NB4 (cell line): ENCODE measurements at regions not wholly inside any gene's neighbourhood (a gene's known extent, or its start where the extent isn't known, plus 50 kb on each side); places are given as distances from the start of the nearest gene placed in this dataset.

ENCODE experiments used
- DNase-seq: peaks from one replicate; pipeline ENCODE4 v3.0.0; 2010; ENCODE audit warnings: low read depth
- H3K4me3 ChIP-seq: one replicate; pipeline ENCODE4 v1.5.1; 2011; ENCODE audit warnings: mild to moderate bottlenecking, low read depth, low read length, moderate library complexity
- MAX ChIP-seq: IDR thresholded peaks from 2 replicates; pipeline ENCODE4 v1.6.1; 2011; ENCODE audit warnings: low read depth, low read length
- MYC ChIP-seq: IDR thresholded peaks from 2 replicates; pipeline ENCODE4 v1.6.1; 2011; ENCODE audit warnings: low read depth, low read length
- POLR2A ChIP-seq: IDR thresholded peaks from 2 replicates; pipeline ENCODE4 v1.6.1; 2011; ENCODE audit warnings: mild to moderate bottlenecking; ENCODE audit not compliant: insufficient read length; ENCODE audit errors: extremely low read depth
- TF ChIP-seq, protein P1 (sequence below): IDR thresholded peaks from one replicate; pipeline ENCODE4 v1.5.1; 2012; ENCODE audit warnings: low read depth, low read length

DNA sequence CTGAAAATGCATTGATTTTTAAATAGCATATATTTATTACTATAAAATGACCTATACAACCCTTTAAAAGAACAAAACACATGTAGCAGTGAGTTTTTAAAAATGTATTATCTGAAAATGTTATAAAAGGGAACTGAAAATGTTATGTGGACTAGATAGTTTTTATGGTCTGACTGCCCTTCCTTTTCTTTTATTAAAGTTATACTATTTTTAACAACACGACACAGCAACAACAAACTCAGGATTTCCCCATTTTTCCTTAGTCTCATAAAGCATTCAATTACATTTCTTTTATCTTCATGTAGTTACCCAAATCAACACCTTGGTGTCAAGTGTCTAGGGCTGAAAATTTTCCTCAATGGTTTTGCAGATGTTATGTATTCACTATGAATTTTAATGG is 132.8 kb upstream of the TMEFF2 start:
- TF ChIP-seq MYC: no peak
- no peak overlapping the region for H3K4me3 ChIP-seq
- no peak for DNase-seq

- DNase-seq: no peak
- no peak for TF ChIP-seq POLR2A
- no peak for TF ChIP-seq MYC
- TF ChIP-seq, protein P1, sequence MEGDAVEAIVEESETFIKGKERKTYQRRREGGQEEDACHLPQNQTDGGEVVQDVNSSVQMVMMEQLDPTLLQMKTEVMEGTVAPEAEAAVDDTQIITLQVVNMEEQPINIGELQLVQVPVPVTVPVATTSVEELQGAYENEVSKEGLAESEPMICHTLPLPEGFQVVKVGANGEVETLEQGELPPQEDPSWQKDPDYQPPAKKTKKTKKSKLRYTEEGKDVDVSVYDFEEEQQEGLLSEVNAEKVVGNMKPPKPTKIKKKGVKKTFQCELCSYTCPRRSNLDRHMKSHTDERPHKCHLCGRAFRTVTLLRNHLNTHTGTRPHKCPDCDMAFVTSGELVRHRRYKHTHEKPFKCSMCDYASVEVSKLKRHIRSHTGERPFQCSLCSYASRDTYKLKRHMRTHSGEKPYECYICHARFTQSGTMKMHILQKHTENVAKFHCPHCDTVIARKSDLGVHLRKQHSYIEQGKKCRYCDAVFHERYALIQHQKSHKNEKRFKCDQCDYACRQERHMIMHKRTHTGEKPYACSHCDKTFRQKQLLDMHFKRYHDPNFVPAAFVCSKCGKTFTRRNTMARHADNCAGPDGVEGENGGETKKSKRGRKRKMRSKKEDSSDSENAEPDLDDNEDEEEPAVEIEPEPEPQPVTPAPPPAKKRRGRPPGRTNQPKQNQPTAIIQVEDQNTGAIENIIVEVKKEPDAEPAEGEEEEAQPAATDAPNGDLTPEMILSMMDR: no peak
- TF ChIP-seq MAX: no peak
- no peak overlapping the region for H3K4me3 ChIP-seq
These were observed 120.8 kb upstream of the TMEFF2 start for GRCh38 chr2:192315543-192315942.

GRCh38 chr2:192314800-192315481 is 120.2 kb upstream of the TMEFF2 start:
- no peak overlapping the region for H3K4me3 ChIP-seq
- TF ChIP-seq POLR2A (no peak), MAX (no peak), MYC (no peak)
- TF ChIP-seq, protein P1: no peak
- no peak for DNase-seq

GRCh38 chr2:192313773-192314172 is 119.0 kb upstream of the TMEFF2 start:
- no peak overlapping the region for H3K4me3 ChIP-seq
- no peak for DNase-seq
- TF ChIP-seq POLR2A (no peak), MAX (no peak), MYC (no peak)
- TF ChIP-seq, protein P1: no peak

DNA sequence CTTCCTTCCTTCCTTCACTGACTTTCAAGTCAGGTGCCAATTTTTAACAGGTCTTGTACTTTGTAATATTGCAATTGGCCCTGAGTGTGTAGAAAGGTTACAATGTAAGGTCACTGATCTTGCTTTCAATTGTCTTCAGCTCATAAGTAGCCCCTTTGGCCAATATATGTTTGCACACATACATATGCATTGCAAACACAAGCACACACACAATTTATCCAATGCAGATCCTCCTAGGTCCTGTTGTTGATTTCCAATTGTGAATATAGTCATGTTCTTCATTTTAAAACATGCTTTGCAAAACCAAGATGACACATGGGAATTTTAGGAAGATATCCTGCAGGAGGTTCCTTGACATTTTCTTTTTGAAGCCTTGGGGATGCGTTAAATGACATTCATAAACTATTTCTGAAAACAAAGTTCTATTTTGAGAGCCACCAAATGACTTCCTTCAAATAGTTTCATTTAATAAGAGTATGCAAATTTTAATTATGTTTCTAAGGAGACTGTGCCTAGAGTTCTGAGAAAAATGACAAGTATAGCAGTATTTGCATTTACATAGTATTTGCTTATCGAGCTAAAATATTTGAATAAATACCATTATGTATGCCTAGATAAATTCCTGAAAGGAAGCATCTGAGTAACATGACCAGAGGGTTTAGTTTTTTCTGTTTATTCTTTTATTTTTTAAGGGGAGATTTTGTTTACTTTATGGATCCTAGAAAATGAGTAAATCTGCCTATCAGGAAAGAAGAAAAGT is 117.1 kb upstream of the TMEFF2 start:
- TF ChIP-seq MAX: no peak
- TF ChIP-seq, protein P1: no peak
- no peak for TF ChIP-seq POLR2A
- no peak for TF ChIP-seq MYC
- no peak overlapping the region for H3K4me3 ChIP-seq
- DNase-seq: no peak

GRCh38 chr2:192307530-192307929 is 112.8 kb upstream of the TMEFF2 start:
- TF ChIP-seq MAX (no peak), POLR2A (no peak), MYC (no peak)
- TF ChIP-seq, protein P1: no peak
- no peak for DNase-seq

More at GRCh38 chr2:192307530-192307929, 112.8 kb upstream of the TMEFF2 start:
- no peak overlapping the region for H3K4me3 ChIP-seq
